Endothelial cell of umbilical vein (primary cell): ENCODE measurements at regions not wholly inside any gene's neighbourhood (a gene's known extent, or its start where the extent isn't known, plus 50 kb on each side); places are given as distances from the start of the nearest gene placed in this dataset.

Source experiments
- CTCF ChIP-seq, 2 donors: IDR thresholded peaks; 1 replicate in 1 of 2; 2 replicates in 1 of 2; pipeline ENCODE4 v1.5.1; 2011; ENCODE audit warnings: low read length in 2 of 2, mild to moderate bottlenecking in 2 of 2, moderate library complexity in 2 of 2, control low read depth in 1 of 2, inconsistent platforms in 1 of 2, low read depth in 1 of 2; ENCODE audit not compliant: insufficient read depth in 1 of 2; ENCODE audit errors: extremely low read depth in 1 of 2
- EZH2 ChIP-seq: IDR thresholded peaks from 2 replicates; pipeline ENCODE4 v1.6.1; 2012; ENCODE audit warnings: borderline replicate concordance, low read depth, mild to moderate bottlenecking, moderate library complexity, low read length, inconsistent platforms; ENCODE audit not compliant: severe bottlenecking
- FOS ChIP-seq: IDR thresholded peaks from 2 replicates; pipeline ENCODE4 v1.6.1; 2011; ENCODE audit warnings: mild to moderate bottlenecking, low read length, moderate library complexity, borderline replicate concordance; ENCODE audit not compliant: insufficient read depth
- MAX ChIP-seq: IDR thresholded peaks from 2 replicates; pipeline ENCODE4 v1.6.1; 2011; ENCODE audit not compliant: insufficient read depth, insufficient read length
- POLR2A ChIP-seq: IDR thresholded peaks from 2 replicates; pipeline ENCODE4 v1.6.1; 2012; ENCODE audit warnings: low read depth, mild to moderate bottlenecking, control low read depth, low read length
- POLR2AphosphoS5 ChIP-seq: IDR thresholded peaks from 2 replicates; pipeline ENCODE4 v1.6.1; 2012; ENCODE audit warnings: low read depth, mild to moderate bottlenecking, control low read depth, low read length, moderate library complexity; ENCODE audit not compliant: insufficient read depth

GRCh38 chr5:75951158-75951557 lies 132.0 kb upstream of the SV2C start:
- no peak for TF ChIP-seq CTCF (IDR thresholded peaks at IDR 0.05; ENCODE audit: extremely low read depth in 1 of 2, insufficient read depth in 1 of 2, low read depth in 1 of 2, low read length in 2 of 2)
- no peak for TF ChIP-seq MAX
- no peak for TF ChIP-seq POLR2A
- no peak for TF ChIP-seq POLR2AphosphoS5
- no peak for TF ChIP-seq EZH2
- TF ChIP-seq FOS: no peak
